Transverse colon (tissue), 4 donors: ENCODE measurements at regions not wholly inside any gene's neighbourhood (a gene's known extent, or its start where the extent isn't known, plus 50 kb on each side); places are given as distances from the start of the nearest gene placed in this dataset.
"Not testable (repeated sequence)": the region's sequence is repeated elsewhere in the genome, so short reads cannot be mapped to it uniquely, and the experiment has no call there.

Source experiments
- DNase-seq: peaks from one replicate; pipeline ENCODE4 v3.0.0-alpha.2; 2019
- H3K27ac ChIP-seq, 4 donors: fragments of 200-600 bp; sonication (generic); 2 replicates each; pipeline ENCODE4 v1.5.1; 2016 to 2018; ENCODE audit warnings: inconsistent platforms in 4 of 4
- H3K27me3 ChIP-seq: fragments of 200-600 bp; sonication (generic); 2 replicates; pipeline ENCODE4 v1.5.1; 2017; ENCODE audit warnings: inconsistent platforms
- H3K36me3 ChIP-seq, 4 donors: fragments of 200-600 bp; sonication (generic); 2 replicates each; pipeline ENCODE4 v1.5.1; 2017 to 2019; ENCODE audit warnings: inconsistent platforms in 4 of 4
- H3K4me1 ChIP-seq, 4 donors: fragments of 200-600 bp; sonication (generic); 2 replicates each; pipeline ENCODE4 v1.5.1; 2017 to 2020; ENCODE audit warnings: inconsistent platforms in 4 of 4
- H3K4me3 ChIP-seq, 4 donors: fragments of 200-600 bp; sonication (generic); 1 replicate in 1 of 4; 2 replicates in 3 of 4; pipeline versions ENCODE4 v1.5.1 to v1.6.1; 2017 to 2019; ENCODE audit warnings: inconsistent platforms in 4 of 4
- H3K9me3 ChIP-seq, 2 donors: fragments of 200-600 bp; sonication (generic); 2 replicates each; pipeline ENCODE4 v1.5.1; 2017 to 2019; ENCODE audit warnings: inconsistent platforms in 2 of 2
- EP300 ChIP-seq: sonication (generic); formaldehyde crosslinking; IDR thresholded peaks from one replicate; pipeline ENCODE4 v1.6.1; 2017; ENCODE audit warnings: antibody characterized with exemption, low read depth
- POLR2A ChIP-seq: fragments of 450-650 bp; IDR thresholded peaks from one replicate; pipeline ENCODE4 v1.6.1; 2016; ENCODE audit warnings: antibody characterized with exemption, mild to moderate bottlenecking, moderate library complexity
- POLR2AphosphoS5 ChIP-seq, 3 donors: sonication (generic); formaldehyde crosslinking; IDR thresholded peaks; one replicate each; pipeline ENCODE4 v1.6.1; 2016; ENCODE audit warnings: antibody characterized with exemption in 3 of 3
- WGBS, 2 donors: methylation state at CpG; one replicate each; pipeline ENCODE4 v1.1.5; 2018; ENCODE audit warnings: low coverage in 1 of 2; 5-methylcytosine and 5-hydroxymethylcytosine counted together
- in situ Hi-C, 4 donors: fragments of 200-750 bp; cut with MboI; loops; one replicate each; pipeline versions ENCODE4 v1.15.0 to v1.15.1; 2017; ENCODE audit warnings: low sequenced_read_pairs in 3 of 4, low pct_ligation_motif_present in 1 of 4, low pct_unique_long_range_greater_than_20kb in 1 of 4
- intact Hi-C: fragments of 100-400 bp; cut with DNase I; formaldehyde crosslinking; loops from one replicate; pipeline ENCODE4 v1.15.1; 2023; ENCODE audit warnings: low total_unique reads
- TF ChIP-seq, protein P1 (sequence below), 5 experiments: fragments of 200-600 bp in 3 of 5; fragments of 450-650 bp in 2 of 5; sonication (generic) in 3 of 5; IDR thresholded peaks; 1 replicate in 2 of 5; 2 replicates in 3 of 5; pipeline ENCODE4 v1.5.1; 2016 to 2017; ENCODE audit warnings: antibody characterized with exemption in 5 of 5, inconsistent platforms in 3 of 5, mild to moderate bottlenecking in 2 of 5, moderate library complexity in 1 of 5

DNA sequence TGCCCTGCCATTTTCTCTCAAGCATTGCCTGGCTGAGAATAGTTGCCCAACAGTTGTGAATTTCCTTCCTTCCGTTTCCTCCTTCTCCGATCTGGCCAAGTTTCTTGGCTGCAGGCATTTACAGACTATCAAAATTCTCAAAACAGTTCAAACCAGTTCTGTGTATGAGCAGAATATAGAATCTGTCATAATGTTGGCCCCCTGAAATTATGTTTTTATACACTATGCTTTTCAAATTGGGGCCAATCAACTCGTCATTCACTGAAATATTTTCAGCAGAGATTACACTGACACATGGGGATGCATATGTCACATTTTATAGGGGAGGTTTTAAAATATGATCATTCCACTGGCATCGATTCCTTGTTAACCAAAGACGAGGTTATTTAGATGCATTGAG, 284.2 kb upstream of the TMTC4 start:
- TF ChIP-seq, protein P1, sequence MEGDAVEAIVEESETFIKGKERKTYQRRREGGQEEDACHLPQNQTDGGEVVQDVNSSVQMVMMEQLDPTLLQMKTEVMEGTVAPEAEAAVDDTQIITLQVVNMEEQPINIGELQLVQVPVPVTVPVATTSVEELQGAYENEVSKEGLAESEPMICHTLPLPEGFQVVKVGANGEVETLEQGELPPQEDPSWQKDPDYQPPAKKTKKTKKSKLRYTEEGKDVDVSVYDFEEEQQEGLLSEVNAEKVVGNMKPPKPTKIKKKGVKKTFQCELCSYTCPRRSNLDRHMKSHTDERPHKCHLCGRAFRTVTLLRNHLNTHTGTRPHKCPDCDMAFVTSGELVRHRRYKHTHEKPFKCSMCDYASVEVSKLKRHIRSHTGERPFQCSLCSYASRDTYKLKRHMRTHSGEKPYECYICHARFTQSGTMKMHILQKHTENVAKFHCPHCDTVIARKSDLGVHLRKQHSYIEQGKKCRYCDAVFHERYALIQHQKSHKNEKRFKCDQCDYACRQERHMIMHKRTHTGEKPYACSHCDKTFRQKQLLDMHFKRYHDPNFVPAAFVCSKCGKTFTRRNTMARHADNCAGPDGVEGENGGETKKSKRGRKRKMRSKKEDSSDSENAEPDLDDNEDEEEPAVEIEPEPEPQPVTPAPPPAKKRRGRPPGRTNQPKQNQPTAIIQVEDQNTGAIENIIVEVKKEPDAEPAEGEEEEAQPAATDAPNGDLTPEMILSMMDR (IDR thresholded peaks at IDR 0.05), result no peak
- no peak for TF ChIP-seq POLR2AphosphoS5 (IDR thresholded peaks at IDR 0.05)
- TF ChIP-seq POLR2A, result no peak
- no peak for TF ChIP-seq EP300
- intact Hi-C loops, result no loop called here
- Histone ChIP-seq H3K4me1 (no peaks in the 10 kb centered on the region), H3K27me3 (no peaks in the 10 kb centered on the region), H3K36me3 (no peaks in the 10 kb centered on the region), H3K4me3 (no peak overlapping the region), H3K27ac (no peak overlapping the region), H3K9me3 (no peaks in the 10 kb centered on the region)
- DNase-seq, result no peak
- in situ Hi-C loops, result no loop called here
- 69 to 73% methylated on average over 4 to 5 of the region's 5 CpGs for WGBS, 2 donors

GRCh38 chr13:100957741-100958140, 283.1 kb upstream of the TMTC4 start:
- intact Hi-C loops (no loop called here), in situ Hi-C loops (no loop called here)
- WGBS, 2 donors, result 75 to 82% methylated on average over 4 of the region's 4 CpGs
- Histone ChIP-seq H3K4me3 (no peak overlapping the region), H3K27ac (no peak overlapping the region), H3K27me3 (no peaks in the 10 kb centered on the region), H3K36me3 (no peaks in the 10 kb centered on the region), H3K9me3 (no peaks in the 10 kb centered on the region), H3K4me1 (no peaks in the 10 kb centered on the region)
- no peak for DNase-seq
- TF ChIP-seq EP300 (no peak), POLR2AphosphoS5 (IDR thresholded peaks at IDR 0.05) (no peak)
- TF ChIP-seq, protein P1 (IDR thresholded peaks at IDR 0.05), result no peak

DNA sequence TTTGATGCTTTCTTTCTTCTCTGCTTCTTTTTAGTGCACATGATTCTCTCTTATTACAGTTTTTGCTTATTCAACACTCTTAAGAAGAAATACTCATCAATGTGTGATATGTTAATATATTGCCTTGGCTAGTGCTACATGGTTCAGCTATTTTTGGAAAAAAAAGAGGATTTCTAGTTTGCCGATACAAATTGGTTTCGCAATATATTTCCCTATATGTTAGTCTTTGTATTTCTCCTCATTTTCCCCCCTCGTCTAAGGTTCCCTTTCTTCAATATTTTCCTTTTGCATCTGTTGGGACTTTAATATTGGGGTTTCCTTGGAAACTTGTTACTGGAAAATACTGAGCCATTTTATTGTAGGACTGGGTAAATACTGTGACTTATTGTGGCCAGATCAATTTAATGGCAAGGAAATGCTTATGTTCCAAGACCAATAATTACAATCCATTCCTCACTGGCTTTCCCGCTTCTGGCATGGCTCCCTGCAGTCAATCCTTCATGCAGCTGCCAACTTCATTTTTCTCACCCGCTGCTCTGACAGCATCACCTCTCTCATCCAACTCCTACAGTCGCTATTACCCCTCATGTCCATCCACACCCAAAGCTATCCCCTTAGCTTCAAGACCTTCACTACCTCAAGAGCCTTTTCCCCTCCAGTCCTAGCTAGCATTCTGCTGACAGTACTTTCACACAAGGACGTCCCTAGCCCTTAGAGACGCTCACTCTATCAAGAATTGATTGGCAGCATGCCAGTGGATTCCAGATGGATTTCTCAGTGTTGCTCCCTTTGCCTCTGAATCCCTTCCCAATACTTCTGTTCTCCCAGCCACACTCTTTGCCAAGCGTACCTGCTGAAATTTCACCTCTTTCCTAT, 280.1 kb upstream of the TMTC4 start:
- 82 to 91% methylated on average over 4 to 9 of the region's 9 CpGs for WGBS, 2 donors
- Histone ChIP-seq H3K36me3 (no peaks in the 10 kb centered on the region), H3K27me3 (no peaks in the 10 kb centered on the region), H3K4me1 (no peaks in the 10 kb centered on the region), H3K9me3 (no peaks in the 10 kb centered on the region), H3K27ac (no peak overlapping the region), H3K4me3 (no peak overlapping the region)
- in situ Hi-C loops (no loop called here), intact Hi-C loops (no loop called here)
- no peak for DNase-seq
- TF ChIP-seq EP300 (no peak), POLR2A (no peak), POLR2AphosphoS5 (IDR thresholded peaks at IDR 0.05) (no peak)
- TF ChIP-seq, protein P1 (IDR thresholded peaks at IDR 0.05), result no peak

DNA sequence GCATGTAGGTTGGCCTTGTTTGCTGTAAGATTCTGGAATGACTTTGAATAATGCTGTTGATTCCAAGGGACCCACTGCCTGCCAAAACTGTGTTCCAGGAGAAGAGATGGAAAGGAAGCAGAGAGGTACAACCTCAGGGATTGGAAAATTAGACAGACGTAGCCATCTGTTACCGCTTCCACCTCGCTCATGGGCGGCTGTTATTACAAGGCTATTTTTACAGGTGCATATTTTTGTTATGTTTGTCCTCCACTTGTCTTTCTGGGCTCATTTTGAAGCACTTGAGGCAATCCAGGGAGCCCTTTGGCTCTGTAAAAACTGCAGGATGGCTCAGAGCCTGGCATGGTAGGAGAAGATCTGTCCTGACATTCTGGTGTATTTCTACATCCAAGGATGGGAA, 276.4 kb upstream of the TMTC4 start:
- Histone ChIP-seq H3K4me3 (no peak overlapping the region), H3K9me3 (no peaks in the 10 kb centered on the region), H3K27ac (no peak overlapping the region), H3K27me3 (no peaks in the 10 kb centered on the region), H3K4me1 (no peaks in the 10 kb centered on the region), H3K36me3 (no peaks in the 10 kb centered on the region)
- in situ Hi-C loops (no loop called here), intact Hi-C loops (no loop called here)
- TF ChIP-seq EP300 (no peak), POLR2AphosphoS5 (IDR thresholded peaks at IDR 0.05) (no peak), POLR2A (no peak)
- TF ChIP-seq, protein P1 (IDR thresholded peaks at IDR 0.05), result no peak
- WGBS, 2 donors, result 92% methylated on average over 4 of the region's 4 CpGs; no CpG with 5 or more reads in 1 of the 2 donors
- DNase-seq, result no peak

GRCh38 chr13:100948937-100949336, 274.3 kb upstream of the TMTC4 start:
- intact Hi-C loops, H3K27ac ChIP-seq, H3K27me3 ChIP-seq, H3K4me3 ChIP-seq, H3K9me3 ChIP-seq, H3K4me1 ChIP-seq, in situ Hi-C loops, H3K36me3 ChIP-seq, DNase-seq: not testable (repeated sequence)
- whole genome bisulfite sequencing, 2 donors, result 65 to 66% methylated on average over 3 of the region's 3 CpGs
